HS-5 (cell line): ENCODE measurements at regions not wholly inside any gene's neighbourhood (a gene's known extent, or its start where the extent isn't known, plus 50 kb on each side); places are given as distances from the start of the nearest gene placed in this dataset.

Experiments
- DNase-seq: peaks from one replicate; pipeline ENCODE4 v3.0.0-alpha.2; 2012; ENCODE audit warnings: low read depth

DNA sequence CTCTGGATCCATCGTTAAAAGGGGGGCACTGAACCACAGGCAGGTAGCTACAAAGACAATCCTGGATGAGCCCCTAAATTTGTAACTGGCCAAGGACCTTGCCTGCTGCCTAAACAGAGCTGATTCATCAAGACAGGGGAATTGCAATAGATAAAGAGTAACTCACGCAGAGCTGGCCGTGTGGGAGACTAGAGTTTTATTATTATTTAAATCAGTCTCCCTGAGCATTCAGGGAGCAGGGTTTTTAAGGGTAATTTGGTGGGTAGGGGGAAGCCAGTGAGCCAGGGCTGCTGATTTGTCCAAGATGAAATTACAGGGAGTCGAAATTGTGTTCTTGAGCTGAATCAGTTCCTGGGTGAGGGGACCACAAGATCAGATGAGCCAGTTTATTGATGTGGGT is 885.1 kb upstream of the CADM2 start:
- DNase-seq, result no peak

DNA sequence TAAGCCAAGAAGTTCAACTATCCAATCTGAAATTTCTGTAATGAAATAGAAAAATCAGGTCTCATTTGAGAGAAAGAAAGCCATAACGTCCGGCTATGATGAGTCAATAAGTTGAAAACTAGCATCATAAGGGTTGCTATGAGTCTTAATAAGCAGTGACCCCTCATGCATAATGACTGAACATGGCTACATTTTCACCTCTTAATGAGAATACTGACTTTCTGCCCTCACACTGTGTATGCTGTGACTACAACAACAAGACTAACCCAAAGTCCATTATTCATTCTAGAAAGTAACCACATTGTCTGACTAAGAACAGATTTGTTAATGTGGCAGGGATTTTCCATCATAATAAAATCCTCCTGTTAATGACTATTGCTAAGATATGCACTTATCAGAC is 884.0 kb upstream of the CADM2 start:
- DNase-seq, result no peak

DNA sequence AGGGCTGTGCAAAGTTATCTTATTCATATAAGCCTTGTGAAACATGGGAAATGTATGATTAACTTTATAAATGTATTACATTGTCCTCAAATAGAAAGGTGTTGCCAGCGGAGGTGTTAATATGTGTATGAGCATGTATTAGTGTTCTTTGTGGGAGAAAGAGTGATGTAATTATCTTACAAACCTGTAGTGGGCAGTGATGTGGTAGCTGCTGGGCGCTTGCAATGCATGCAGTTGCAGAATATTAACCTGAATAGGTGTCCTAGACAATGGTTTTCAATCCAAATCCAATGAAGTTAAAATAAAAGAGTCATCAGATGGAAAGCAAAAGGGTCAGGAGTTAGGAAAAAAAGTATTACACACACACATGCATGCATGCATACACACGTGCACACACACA is 881.3 kb upstream of the CADM2 start:
- no peak for DNase-seq

DNA sequence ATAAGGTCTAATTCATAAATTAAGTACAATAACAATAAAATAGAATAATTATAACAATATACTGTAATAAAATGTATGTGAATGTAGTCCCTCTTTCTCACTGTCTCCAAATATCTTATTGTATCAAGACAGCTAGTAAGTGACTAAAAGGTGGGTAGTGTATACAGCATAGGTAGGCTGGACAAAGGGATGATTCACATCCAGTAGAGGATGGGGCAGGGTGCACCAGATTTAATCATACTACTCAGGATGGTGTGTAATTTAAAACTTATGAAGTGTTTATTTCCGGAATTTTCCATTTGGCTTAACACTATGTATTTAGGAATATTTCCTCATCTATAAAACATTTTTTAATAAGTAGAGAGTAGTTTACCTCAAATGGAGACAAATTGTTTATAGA is 876.1 kb upstream of the CADM2 start:
- no peak for DNase-seq

DNA sequence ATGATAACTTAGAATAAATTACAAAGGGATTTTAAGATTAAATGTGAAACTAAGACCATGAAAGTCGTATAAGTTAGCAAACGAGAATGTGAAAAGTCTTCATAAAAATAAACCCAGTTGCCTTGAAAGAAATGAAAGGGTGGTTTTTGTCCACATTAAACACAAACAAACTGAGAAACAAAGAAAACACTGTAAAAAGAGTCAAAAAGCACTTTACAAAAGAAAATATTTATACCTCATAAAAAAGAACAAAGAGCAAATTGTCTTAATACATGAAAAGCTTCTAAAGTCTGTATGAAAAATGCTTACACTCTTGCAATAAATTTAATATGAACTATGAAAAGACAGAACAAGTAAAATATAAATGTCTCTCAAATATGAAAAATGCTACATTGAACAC is 865.9 kb upstream of the CADM2 start:
- no peak for DNase-seq

DNA sequence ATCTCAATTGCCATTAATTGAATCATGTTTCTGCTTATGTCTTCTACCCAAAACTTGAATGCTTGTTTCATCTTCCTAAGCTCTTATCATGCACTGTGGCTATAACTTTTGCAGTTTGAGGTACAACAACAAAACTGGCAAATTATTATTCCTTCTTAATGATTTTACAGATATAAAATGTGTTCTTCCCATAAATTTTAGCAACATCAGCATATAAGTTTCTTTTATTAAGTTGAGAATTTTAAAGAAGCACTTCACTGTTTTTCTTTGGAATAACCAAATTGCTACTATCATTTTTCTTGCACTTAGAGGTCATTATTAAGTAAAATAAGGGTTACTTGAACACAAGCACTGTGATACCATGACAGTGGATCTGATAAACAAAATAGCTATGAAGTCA is 862.6 kb upstream of the CADM2 start:
- DNase-seq, result no peak

DNA sequence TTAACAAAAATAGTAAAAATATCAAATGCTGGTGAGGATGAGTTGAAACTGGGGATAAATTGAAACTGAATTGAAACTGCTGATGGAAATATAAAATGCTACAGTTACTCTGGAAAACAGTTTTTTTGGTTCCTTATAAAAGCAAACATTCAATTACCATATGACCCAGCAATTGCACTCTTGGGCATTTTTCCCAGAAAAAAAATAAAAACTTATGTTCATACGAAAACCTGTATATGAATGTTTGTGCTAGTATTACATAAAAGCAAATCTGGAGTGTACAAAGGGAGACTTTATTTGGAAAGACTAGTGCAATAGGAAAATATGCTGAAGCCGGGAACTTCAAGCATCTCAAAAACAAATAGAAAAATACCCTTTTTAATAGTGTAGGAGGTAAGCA is 857.9 kb upstream of the CADM2 start:
- DNase-seq, result no peak

DNA sequence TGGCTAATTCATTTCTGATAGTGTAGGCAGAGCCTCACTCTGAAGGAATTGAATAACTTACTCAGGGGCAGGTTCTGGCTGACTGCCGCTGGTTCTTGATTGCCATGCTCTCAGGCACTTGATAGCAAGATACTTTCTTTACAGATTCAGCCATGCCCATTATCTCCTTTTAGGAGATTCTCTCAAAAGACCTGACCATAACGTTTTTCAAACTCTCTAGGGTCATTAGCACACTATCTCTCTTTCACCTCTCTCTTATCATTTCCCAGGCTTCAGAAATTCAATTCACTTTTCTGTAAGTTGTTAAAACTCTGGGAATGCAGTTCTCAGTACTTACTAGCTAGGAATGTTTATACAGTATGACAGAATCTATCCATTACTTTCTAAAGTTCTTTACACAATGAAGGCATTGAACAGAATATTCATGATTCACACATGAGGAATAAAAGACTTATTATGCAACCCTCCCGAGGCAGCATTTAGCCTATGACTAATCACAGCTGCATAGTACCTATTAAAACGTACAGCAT is 850.3 kb upstream of the CADM2 start:
- DNase-seq, result peak; percentile 81

DNA sequence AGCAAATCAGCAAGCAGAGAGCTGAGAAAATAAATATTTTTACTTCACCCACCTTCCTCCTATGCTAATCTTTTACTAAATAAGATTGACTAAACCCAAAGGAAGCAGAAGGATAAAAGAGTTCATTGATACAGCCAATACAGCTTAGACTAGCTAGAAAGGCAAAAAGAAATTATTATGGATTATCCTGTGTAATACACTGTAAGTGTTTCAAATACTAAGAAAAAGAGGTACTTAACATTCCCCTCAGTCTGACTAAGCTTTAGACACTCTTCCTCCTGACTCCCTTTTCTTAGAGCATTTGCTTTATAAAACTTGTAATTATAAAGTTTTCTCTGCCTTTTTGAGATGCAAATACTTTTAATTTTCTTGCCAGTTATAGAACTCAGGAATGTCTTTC is 848.9 kb upstream of the CADM2 start:
- DNase-seq, result no peak

DNA sequence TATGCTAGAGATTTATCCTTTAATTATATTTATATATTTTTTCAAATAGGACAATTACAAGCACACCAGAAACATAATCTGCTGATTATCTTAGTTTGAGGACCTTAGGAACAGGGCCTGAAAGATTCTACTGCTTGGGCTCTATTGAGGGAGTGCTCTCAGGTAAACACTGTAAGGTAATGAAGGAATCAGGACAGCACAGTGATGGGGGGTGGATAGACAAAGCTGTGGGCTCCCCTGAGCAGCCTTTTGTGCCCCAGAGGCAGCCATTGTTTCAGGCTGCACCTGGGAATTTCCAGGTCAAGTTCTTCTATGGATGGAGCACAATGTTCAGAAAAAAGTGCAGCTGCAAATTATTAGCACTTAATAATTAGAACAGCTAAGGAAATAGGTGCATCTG is 848.0 kb upstream of the CADM2 start:
- DNase-seq, result no peak

DNA sequence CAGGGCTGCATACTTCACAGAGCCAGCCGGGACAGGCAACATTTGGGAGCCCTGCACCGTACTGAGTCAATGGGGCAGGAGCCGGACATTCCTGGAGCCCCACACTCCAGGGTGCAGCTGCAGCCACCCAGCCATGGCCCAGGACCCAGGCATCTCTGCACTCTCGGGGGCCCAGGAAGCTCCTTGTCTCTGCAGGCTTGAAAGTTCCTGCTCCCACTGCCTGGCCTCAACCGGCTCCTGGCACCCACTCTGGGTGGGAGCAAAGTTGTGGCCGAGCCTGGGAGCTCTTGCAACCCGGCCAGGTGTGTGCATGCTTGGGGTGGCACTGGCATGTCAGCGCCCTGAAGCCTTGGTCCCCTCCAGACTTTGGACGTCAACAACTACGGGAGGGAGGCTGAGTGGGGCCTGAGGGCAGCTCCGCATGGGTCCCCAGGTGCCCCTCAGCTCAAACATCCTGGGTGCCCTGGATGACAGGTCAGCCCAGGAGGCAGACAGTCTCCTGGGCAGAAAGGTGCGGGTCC is 833.5 kb upstream of the CADM2 start:
- no peak for DNase-seq

DNA sequence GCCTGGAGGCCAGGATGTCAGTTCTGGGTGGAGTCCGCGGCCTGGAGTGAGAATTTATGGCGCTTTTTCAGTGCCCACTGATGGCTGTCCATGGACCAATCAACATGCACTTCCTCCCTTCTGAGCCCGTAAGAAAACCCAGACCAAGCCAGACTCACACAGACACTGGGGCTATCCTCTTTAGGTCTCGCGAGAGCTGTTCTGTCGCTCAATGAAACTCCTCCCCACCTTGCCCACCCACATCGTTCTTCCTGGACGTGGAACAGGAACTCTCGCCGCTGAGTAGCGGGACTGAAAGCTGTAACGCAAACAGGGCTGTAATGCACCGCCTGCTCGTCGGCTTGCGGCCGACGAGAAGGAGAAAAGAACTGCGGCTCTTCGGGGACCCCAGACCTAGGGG is 833.0 kb upstream of the CADM2 start:
- no peak for DNase-seq

DNA sequence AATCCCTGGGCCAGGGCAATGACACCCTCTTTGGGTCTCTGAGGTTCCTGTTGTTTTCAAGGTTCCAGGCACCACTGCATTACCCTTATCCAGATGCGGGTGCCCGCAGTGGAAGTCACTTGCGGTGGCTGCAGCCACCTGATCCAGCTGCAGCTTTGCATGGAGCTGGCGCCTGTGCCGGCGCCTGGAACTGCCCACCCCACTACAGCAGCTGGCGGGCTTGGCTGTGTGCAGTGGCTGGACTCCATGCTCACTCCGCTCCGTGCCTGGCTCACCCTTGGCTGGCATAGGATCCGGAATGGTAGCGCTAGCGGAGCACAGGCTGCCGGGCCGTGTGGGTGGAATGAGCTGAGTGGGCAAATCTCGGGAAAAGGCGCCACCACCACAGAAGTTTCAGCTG is 832.6 kb upstream of the CADM2 start:
- no peak for DNase-seq

DNA sequence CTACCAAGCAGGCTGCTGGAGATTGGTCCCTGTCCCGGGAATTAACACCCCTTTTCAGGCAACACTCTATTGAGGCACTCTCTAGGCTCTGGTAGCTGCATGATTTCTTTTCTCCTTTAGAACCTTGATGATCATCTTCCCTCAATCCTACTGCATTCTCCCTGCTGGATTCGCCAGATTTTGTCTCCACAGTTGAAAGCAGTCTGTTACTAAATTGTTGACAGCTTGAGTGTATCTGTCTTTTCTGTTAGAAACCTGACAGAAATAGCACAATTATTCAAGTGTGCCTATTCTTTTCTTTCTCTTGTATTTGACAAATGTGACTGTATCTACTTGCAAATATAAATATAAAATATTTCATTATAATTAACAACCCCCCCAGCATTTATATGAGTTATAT is 830.8 kb upstream of the CADM2 start:
- no peak for DNase-seq

DNA sequence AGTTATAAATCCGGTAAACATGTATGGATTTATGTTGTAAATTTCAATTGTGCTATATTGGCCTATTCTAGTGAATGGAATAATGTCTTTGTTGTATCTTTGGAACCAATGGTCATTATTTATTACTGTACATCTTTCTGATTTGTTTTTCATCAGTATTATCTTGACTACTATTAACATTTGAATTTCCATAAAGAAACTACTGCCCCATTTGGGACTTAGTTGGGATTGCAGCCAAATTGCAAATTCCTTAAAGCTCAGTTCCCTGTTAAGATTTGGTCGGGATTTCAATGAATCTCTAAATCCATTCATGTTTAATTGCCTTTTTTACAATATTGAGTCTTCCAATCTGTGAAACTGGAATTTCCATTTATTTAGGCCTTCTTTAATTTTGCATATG is 822.4 kb upstream of the CADM2 start:
- DNase-seq, result no peak

DNA sequence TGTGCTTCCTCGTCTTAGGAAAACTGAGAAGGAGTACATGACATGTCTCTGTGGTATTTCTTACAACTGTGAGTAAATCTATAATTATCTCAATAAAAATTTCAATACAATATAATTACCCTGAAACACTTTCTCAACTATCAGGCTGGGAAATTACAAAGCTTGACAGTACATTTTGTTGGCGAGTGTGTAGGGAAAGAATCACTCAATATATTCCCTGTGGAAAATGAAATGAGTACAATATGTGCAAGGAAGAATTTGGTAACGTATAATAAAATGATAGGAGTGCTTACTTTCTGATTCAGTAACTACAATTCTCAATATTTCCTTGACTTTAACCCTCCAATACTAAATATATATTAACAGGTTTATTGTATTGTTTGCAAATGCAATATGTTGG is 818.2 kb upstream of the CADM2 start:
- DNase-seq, result no peak

DNA sequence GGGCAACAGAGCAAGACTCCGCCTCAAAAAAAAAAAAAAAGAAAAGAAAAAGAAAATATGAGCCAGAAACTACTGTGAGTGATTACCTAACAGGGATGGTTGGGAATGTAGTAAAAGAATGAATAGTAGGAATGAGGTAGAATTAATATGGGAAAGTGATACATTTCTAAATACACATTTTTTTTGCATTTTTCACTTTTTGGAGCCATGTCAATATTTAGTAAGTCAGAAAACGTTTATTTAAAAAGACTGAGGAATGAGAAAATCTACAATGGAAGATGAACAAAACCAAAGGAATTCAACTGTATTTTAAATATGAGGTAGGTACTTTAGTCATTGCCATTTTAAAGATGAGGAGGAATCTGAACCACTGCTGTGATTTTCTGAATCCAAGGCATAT is 817.2 kb upstream of the CADM2 start:
- peak; percentile 37 for DNase-seq

DNA sequence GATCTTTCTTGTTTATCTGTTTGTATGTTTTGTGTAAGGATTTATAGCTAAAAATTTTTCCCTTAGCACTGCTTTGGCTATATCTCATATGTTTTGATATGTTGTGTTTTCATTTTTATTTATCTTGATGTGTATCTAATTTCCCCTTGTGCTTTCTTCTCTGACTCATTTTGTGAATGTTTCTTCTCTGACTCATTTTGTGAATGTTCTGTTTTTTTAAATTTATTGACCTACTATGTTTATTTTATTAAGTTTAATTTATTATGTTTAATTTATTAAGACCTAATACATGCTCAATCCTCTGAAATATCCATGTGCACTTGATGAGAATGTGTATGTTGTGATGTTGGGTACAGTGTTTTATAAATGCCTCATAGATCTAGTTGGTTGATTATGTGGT is 793.5 kb upstream of the CADM2 start:
- DNase-seq, result peak; percentile 16

DNA sequence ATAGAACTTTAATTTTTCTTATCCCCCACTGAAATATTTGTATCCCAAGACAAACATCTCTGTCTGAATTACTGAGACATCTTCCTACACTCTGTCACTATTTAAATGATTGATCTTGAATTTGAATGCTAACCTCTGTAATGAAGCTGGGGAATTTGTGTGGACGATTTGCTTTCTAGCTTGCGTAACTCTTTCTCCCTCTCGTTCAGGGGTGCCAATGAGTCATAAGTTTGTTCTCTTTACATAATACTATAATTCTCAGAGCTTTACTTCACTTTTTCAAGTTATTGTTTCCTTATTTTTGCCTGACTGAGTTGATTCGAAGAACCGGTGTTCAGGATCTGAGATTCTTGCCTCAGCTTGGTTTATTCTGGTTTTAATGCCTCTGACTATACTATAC is 783.3 kb upstream of the CADM2 start:
- DNase-seq, result no peak

DNA sequence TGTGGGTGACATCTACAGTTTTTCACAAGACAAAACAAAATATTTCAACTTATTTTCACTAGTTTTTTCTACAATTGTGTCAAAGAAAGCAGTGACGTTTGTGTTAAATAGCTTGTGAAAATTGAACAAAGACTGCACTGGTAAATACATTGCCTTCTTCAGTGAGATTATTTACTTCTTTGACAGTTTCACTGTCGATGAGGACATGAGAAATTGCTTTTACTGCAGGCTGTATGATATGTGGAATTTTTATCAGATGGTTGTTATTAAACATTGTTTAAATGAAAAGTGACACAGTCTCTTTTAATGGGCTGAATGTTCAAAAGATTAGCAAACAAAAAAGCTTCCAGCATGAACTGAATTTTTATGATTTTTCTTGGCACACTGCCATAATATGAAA is 773.9 kb upstream of the CADM2 start:
- DNase-seq, result no peak

DNA sequence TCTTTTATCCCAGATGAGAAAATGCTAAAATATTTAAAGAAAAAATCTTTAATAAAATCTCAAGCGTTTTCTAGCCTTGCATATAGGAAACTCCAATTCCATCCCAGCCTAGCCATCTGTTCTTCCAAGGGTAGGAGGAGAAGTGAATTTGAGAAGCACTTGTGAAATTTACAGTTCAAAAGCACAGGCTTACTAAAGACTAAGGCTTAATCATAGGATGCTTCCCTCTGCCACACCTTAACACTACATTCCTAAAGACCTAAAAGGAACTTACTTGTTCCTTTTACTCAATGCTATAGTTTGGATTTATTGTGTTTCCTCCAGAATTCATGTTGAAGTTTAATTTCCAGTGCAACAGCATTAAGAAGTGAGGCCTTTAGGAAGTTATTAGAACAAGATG is 764.8 kb upstream of the CADM2 start:
- peak; percentile 13 for DNase-seq

DNA sequence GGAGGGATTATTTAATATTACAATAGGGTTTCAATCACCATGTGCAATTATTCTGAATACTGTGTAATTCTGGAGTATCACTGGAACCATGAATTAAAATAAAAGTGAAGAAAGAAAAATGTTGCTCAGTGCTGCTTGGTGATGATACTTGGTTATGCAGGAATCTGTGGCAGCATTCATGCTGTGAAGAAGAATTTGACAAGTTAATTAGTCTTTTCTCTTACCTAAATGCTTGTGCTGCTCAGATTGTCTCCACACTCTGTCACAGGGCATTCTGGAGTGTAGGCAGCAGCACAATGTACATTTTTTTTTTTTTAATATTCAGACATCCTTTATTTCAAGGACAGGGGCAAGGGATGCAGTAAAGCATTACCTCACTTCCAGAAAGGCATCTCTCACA is 749.3 kb upstream of the CADM2 start:
- no peak for DNase-seq

DNA sequence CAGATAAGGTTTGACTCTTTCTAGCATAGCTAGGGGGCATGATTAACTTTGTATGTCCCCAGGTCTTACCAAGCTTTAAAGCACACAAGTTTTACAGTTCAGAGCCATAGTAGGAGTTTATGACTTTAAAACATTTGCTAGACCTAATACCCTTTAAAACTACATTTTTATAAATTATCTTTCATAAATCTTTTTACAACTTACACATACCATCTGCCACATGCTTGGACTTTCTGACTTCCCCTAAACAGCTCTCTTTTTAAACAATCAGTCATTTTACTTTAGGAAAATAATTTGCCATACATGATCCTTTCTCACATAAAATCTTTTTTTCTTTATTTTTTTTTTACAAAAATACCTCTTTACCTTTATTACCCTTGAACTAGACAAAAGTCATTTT is 735.3 kb upstream of the CADM2 start:
- DNase-seq, result no peak

DNA sequence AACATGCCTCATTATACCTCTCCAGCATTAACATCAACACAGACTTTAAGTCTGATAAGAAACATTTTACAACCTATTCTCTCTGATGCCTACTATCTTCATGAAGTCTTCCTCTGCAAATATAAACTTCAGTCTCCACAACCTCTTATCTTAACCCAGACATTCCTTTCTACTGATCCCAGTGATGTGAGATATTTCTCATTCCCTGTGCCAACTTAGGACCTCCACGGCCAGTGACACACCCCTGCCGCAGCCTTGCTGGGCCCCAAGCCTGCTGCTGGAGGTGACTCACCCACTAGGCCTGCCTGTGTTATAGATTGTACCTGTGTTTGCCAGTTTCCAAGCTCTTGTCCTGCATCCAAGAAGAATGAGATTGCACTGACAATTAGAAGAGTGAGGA is 734.5 kb upstream of the CADM2 start:
- DNase-seq, result no peak

DNA sequence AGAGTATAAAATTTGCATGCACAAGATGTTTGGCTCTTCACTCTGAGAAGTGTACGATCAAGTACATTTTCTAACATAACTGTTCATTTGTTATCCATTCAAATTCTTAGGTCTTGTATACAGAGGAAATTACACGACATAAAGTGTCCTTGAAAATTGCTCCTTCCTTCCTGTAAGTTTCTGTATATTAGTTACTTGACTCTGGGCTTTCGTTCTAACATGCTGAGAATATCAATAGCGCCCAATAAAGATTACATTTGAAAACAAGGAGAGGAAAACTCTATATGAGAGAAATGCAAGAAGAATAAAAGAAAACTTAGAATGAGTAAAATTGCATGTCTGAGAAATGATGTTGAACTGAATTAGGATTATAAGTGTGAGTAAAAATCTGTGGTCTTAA is 722.5 kb upstream of the CADM2 start:
- DNase-seq, result peak; percentile 1
